Upper lobe of left lung (tissue), 6 donors: ENCODE measurements at regions not wholly inside any gene's neighbourhood (a gene's known extent, or its start where the extent isn't known, plus 50 kb on each side); places are given as distances from the start of the nearest gene placed in this dataset.

Source experiments
- ATAC-seq, 2 donors: fragments of 200-7000 bp; cut with Tn5 transposase; one replicate each; pipeline ENCODE4 v1.9.1; 2022; ENCODE audit warnings: mild to moderate bottlenecking in 2 of 2, moderate library complexity in 2 of 2; ENCODE audit not compliant: low FRiP score in 2 of 2
- DNase-seq, 2 donors: peaks; one replicate each; pipeline ENCODE4 v3.0.0-alpha.2; 2019 to 2020
- H3K27ac ChIP-seq, 4 donors: fragments of 200-600 bp; sonication (generic); one replicate each; pipeline ENCODE4 v1.5.1; 2016 to 2019
- H3K27me3 ChIP-seq, 4 donors: fragments of 200-600 bp; sonication (generic); one replicate each; pipeline ENCODE4 v1.5.1; 2017 to 2019
- H3K36me3 ChIP-seq, 4 donors: fragments of 200-600 bp; sonication (generic); one replicate each; pipeline ENCODE4 v1.5.1; 2016 to 2019
- H3K4me1 ChIP-seq, 4 donors: fragments of 200-600 bp; sonication (generic); one replicate each; pipeline ENCODE4 v1.5.1; 2018 to 2019
- H3K4me3 ChIP-seq, 4 donors: fragments of 200-600 bp; sonication (generic); one replicate each; pipeline ENCODE4 v1.5.1; 2017 to 2019; ENCODE audit warnings: mild to moderate bottlenecking in 2 of 4, moderate library complexity in 1 of 4
- H3K9me3 ChIP-seq, 4 donors: fragments of 200-600 bp; sonication (generic); one replicate each; pipeline ENCODE4 v1.5.1; 2018 to 2019
- CTCF ChIP-seq, 6 experiments: fragments of 450-650 bp in 4 of 6; fragments of 200-600 bp in 2 of 6; sonication (generic) in 2 of 6; IDR thresholded peaks; one replicate each; pipeline ENCODE4 v1.5.1; 2016 to 2019; ENCODE audit warnings: antibody characterized with exemption in 6 of 6
- EP300 ChIP-seq, 4 donors: sonication (generic); formaldehyde crosslinking; IDR thresholded peaks; one replicate each; pipeline ENCODE4 v1.5.1; 2017; ENCODE audit warnings: antibody characterized with exemption in 4 of 4, control low read depth in 2 of 4
- POLR2A ChIP-seq, 4 donors: fragments of 450-650 bp; IDR thresholded peaks; one replicate each; pipeline ENCODE4 v1.5.1; 2016 to 2017; ENCODE audit warnings: antibody characterized with exemption in 4 of 4, mild to moderate bottlenecking in 2 of 4
- POLR2AphosphoS5 ChIP-seq, 2 donors: sonication (generic); formaldehyde crosslinking; IDR thresholded peaks; one replicate each; pipeline ENCODE4 v1.5.1; 2017; ENCODE audit warnings: antibody characterized with exemption in 2 of 2
- WGBS, 2 donors: methylation state at CpG; one replicate each; pipeline ENCODE4 v1.1.5; 2017 to 2018; 5-methylcytosine and 5-hydroxymethylcytosine counted together
- donor health status: DM: no; HTN: no; CAD: no; lungs with moderate emphysema.
- donor health status: DM: no; HTN: yes; CAD: no; lungs with severe emphysema.

GRCh38 chr4:111671756-111672155 lies 473.5 kb upstream of the FAM241A start:
- no peaks in the 10 kb centered on the region for H3K9me3 ChIP-seq

GRCh38 chr4:111675746-111676145 lies 469.5 kb upstream of the FAM241A start:
- DNase-seq (no peak), ATAC-seq (no peak)
- WGBS, 2 donors, result 87 to 97% methylated on average over 5 of the region's 5 CpGs
- Histone ChIP-seq H3K36me3 (no peaks in the 10 kb centered on the region), H3K27me3 (no peaks in the 10 kb centered on the region), H3K4me3 (no peak overlapping the region), H3K4me1 (no peaks in the 10 kb centered on the region), H3K9me3 (no peaks in the 10 kb centered on the region), H3K27ac (no peak overlapping the region)
- TF ChIP-seq CTCF (IDR thresholded peaks at IDR 0.05) (no peak), EP300 (IDR thresholded peaks at IDR 0.05) (no peak)

More at GRCh38 chr4:111671756-111672155, 473.5 kb upstream of the FAM241A start:
- WGBS, 2 donors, result 43 to 45% methylated on average over 2 of the region's 2 CpGs
- H3K27ac ChIP-seq, result no peak overlapping the region
- no peaks in the 10 kb centered on the region for H3K4me1 ChIP-seq
- no peak for ATAC-seq
- TF ChIP-seq POLR2A (IDR thresholded peaks at IDR 0.05), result no peak
- no peak for DNase-seq
- H3K27me3 ChIP-seq, result no peaks in the 10 kb centered on the region
- H3K4me3 ChIP-seq, result no peak overlapping the region
- H3K36me3 ChIP-seq, result no peaks in the 10 kb centered on the region

- H3K4me3 ChIP-seq, result no peak overlapping the region
- no peak for ATAC-seq
- H3K4me1 ChIP-seq, result no peaks in the 10 kb centered on the region
- no peaks in the 10 kb centered on the region for H3K36me3 ChIP-seq
- no peaks in the 10 kb centered on the region for H3K27me3 ChIP-seq
- H3K9me3 ChIP-seq, result no peaks in the 10 kb centered on the region
- DNase-seq, result no peak
- TF ChIP-seq EP300 (IDR thresholded peaks at IDR 0.05), result no peak
- H3K27ac ChIP-seq, result no peak overlapping the region
These were observed 468.7 kb upstream of the FAM241A start for GRCh38 chr4:111676533-111676932.

GRCh38 chr4:111678479-111678878 lies 466.8 kb upstream of the FAM241A start:
- H3K27ac ChIP-seq, result no peak overlapping the region
- ATAC-seq (no peak), DNase-seq (no peak)
- no peak overlapping the region for H3K4me3 ChIP-seq
- no peaks in the 10 kb centered on the region for H3K27me3 ChIP-seq
- H3K36me3 ChIP-seq, result no peaks in the 10 kb centered on the region
- 35 to 39% methylated on average over 1 of the region's 1 CpG for WGBS, 2 donors
- no peaks in the 10 kb centered on the region for H3K4me1 ChIP-seq
- no peaks in the 10 kb centered on the region for H3K9me3 ChIP-seq
- TF ChIP-seq POLR2A (IDR thresholded peaks at IDR 0.05) (no peak), POLR2AphosphoS5 (IDR thresholded peaks at IDR 0.05) (no peak), CTCF (IDR thresholded peaks at IDR 0.05) (no peak), EP300 (IDR thresholded peaks at IDR 0.05) (no peak)

GRCh38 chr4:111678908-111679307 lies 466.3 kb upstream of the FAM241A start:
- 48 to 55% methylated on average over 5 of the region's 5 CpGs for WGBS, 2 donors
- Histone ChIP-seq H3K27me3 (no peaks in the 10 kb centered on the region), H3K4me3 (no peak overlapping the region), H3K27ac (no peak overlapping the region), H3K36me3 (no peaks in the 10 kb centered on the region), H3K4me1 (no peaks in the 10 kb centered on the region), H3K9me3 (no peaks in the 10 kb centered on the region)
- TF ChIP-seq EP300 (IDR thresholded peaks at IDR 0.05) (no peak), POLR2A (IDR thresholded peaks at IDR 0.05) (no peak), POLR2AphosphoS5 (IDR thresholded peaks at IDR 0.05) (no peak), CTCF (IDR thresholded peaks at IDR 0.05) (no peak)
- DNase-seq (no peak), ATAC-seq (no peak)

GRCh38 chr4:111681270-111681669 lies 464.0 kb upstream of the FAM241A start:
- Histone ChIP-seq H3K9me3 (no peaks in the 10 kb centered on the region), H3K27me3 (no peaks in the 10 kb centered on the region), H3K36me3 (no peaks in the 10 kb centered on the region), H3K27ac (no peak overlapping the region), H3K4me1 (no peaks in the 10 kb centered on the region), H3K4me3 (no peak overlapping the region)
- ATAC-seq (no peak), DNase-seq (no peak)
- 66 to 78% methylated on average over 3 of the region's 3 CpGs for WGBS, 2 donors
- TF ChIP-seq CTCF (IDR thresholded peaks at IDR 0.05) (no peak), EP300 (IDR thresholded peaks at IDR 0.05) (no peak), POLR2AphosphoS5 (IDR thresholded peaks at IDR 0.05) (no peak), POLR2A (IDR thresholded peaks at IDR 0.05) (no peak)
